Pancreas (tissue), 10 donors: ENCODE measurements at regions not wholly inside any gene's neighbourhood (a gene's known extent, or its start where the extent isn't known, plus 50 kb on each side); places are given as distances from the start of the nearest gene placed in this dataset.

Experiments
- ATAC-seq, 4 donors: fragments of 200-7000 bp; cut with Tn5 transposase; one replicate each; pipeline versions ENCODE4 v1.8.0 to v1.9.1; 2020; ENCODE audit warnings: mild to moderate bottlenecking in 4 of 4, moderate library complexity in 4 of 4
- DNase-seq, 6 donors: peaks; one replicate each; pipeline ENCODE4 v3.0.0-alpha.2; 2020
- FAIRE-seq: peaks from 2 replicates; lab custom pipeline; 2012; peaks lifted over from hg19 to GRCh38; lab: Jason Lieb, UNC
- H3K27ac ChIP-seq, 4 donors: fragments of 200-600 bp; sonication (generic); 1 replicate in 3 of 4; 2 replicates in 1 of 4; pipeline versions ENCODE4 v1.5.0 to v1.8.0; 2020
- H3K27me3 ChIP-seq, 4 donors: fragments of 200-600 bp; one replicate each; pipeline ENCODE4 v1.8.0; 2021
- H3K36me3 ChIP-seq, 3 donors: fragments of 200-600 bp; sonication (generic) in 1 of 3; one replicate each; pipeline versions ENCODE4 v1.5.0 to v1.8.0; 2020 to 2021
- H3K4me1 ChIP-seq, 3 donors: fragments of 200-600 bp; one replicate each; pipeline ENCODE4 v1.8.0; 2021
- H3K4me3 ChIP-seq, 4 donors: fragments of 200-600 bp; sonication (generic) in 2 of 4; one replicate each; pipeline versions ENCODE4 v1.5.0 to v1.8.0; 2020 to 2021
- H3K9me3 ChIP-seq, 4 donors: fragments of 200-600 bp; one replicate each; pipeline ENCODE4 v1.8.0; 2021
- CTCF ChIP-seq, 4 donors: fragments of 200-600 bp; sonication (generic) in 3 of 4; IDR thresholded peaks; one replicate each; pipeline versions ENCODE4 v1.5.0 to v1.8.0; 2021; ENCODE audit warnings: antibody characterized with exemption in 4 of 4
- WGBS, 2 donors: extraction: QIAGEN DNeasy Blood & Tissue Kit; methylation state at CpG; one replicate each; pipeline ENCODE4 v1.1.7; 2013; 5-methylcytosine and 5-hydroxymethylcytosine counted together
- intact Hi-C, 3 donors: fragments of 100-400 bp; cut with DNase I; formaldehyde crosslinking; loops; one replicate each; pipeline versions ENCODE4 v1.11.1 to v1.14.2; 2022
- donor health status: healthy with polysubstance abuse.
- donor health status: DM: no; HTN: no; CAD: no; lungs with moderate emphysema.
- donor health status: DM: no; HTN: no; CAD: no.
- donor health status: control.
- donor health status: control.
- donor health status: Bipolar disorder and iron deficiency.
- donor health status: DM: yes; HTN: yes; CAD: no.
- donor health status: DM: no; HTN: no; CAD: no.
- donor health status: DM: no; HTN: no; CAD: no.
- donor health status: DM: yes; HTN: yes; CAD: no.

DNA sequence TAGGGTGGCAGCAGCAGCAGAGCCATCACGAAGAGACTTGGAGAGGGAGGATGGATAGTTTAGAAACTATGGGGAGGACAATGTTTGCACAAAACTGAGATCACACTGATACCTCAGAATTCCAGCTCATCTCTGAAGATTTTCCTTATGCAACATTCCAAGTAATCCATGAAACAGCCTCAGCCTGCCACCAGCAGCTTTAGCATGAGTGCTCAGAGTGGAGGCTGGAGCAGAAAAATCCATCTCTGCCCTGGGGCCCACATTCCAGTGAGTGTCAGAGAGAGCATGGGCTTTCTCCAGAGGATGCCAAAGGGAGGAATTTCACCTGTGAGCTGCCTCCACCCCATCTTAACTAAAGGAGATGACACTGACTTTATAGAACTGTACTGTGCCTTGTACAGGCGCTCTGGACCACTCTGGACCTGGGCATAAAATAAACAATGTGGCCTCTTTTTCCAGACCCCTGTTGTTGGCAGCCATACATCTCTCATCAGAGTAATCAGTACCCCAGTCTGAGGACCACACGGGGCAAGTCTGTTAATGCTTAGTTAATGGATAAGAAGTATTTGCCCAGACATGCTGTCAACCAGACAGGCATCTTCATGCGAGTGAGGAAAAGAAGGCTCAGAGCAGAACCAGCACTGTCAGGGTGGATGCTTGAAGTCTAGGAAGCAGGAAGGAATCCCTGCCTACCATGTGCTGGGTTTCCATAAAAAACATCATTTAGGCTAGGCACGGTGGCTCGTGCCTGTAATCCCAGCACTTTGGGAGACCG lies 440.9 kb downstream of the ENC1 start:
- no peak for TF ChIP-seq CTCF (IDR thresholded peaks at IDR 0.05)
- H3K4me1 ChIP-seq: peaks cover 0 to 4% (median 0%) of the 10 kb centered on the region in 3 donors
- WGBS, 2 donors: 92 to 94% methylated on average over 7 of the region's 7 CpGs
- DNase-seq: no peak
- H3K4me3 ChIP-seq: no peak overlapping the region
- no peaks in the 10 kb centered on the region for H3K36me3 ChIP-seq
- no peak for FAIRE-seq
- H3K27me3 ChIP-seq: no peaks in the 10 kb centered on the region
- ATAC-seq: no peak
- H3K9me3 ChIP-seq: no peaks in the 10 kb centered on the region
- no peak overlapping the region for H3K27ac ChIP-seq
- intact Hi-C loops: no loop called here

GRCh38 chr5:74199005-74199404 lies 441.5 kb downstream of the ENC1 start:
- no peaks in the 10 kb centered on the region for H3K36me3 ChIP-seq
- peaks cover 0 to 4% (median 0%) of the 10 kb centered on the region in 3 donors for H3K4me1 ChIP-seq
- no peak for FAIRE-seq
- no peaks in the 10 kb centered on the region for H3K9me3 ChIP-seq
- intact Hi-C loops: no loop called here
- no peak for DNase-seq
- no peak for ATAC-seq
- no peaks in the 10 kb centered on the region for H3K27me3 ChIP-seq
- no peak overlapping the region for H3K27ac ChIP-seq
- no peak overlapping the region for H3K4me3 ChIP-seq
- no peak for TF ChIP-seq CTCF (IDR thresholded peaks at IDR 0.05)
- WGBS, 2 donors: 55 to 62% methylated on average over 2 of the region's 2 CpGs

- intact Hi-C loops: no loop called here
- no peaks in the 10 kb centered on the region for H3K27me3 ChIP-seq
- H3K27ac ChIP-seq: no peak overlapping the region
- H3K36me3 ChIP-seq: no peaks in the 10 kb centered on the region
- ATAC-seq: no peak
- DNase-seq: no peak
- WGBS, 2 donors: 92 to 100% methylated on average over 2 of the region's 2 CpGs
- H3K9me3 ChIP-seq: no peaks in the 10 kb centered on the region
- no peak overlapping the region for H3K4me3 ChIP-seq
- TF ChIP-seq CTCF (IDR thresholded peaks at IDR 0.05): no peak
- no peak for FAIRE-seq
- peaks cover 0 to 4% (median 0%) of the 10 kb centered on the region in 3 donors for H3K4me1 ChIP-seq
These were observed 442.4 kb downstream of the ENC1 start for GRCh38 chr5:74198156-74198555.

- intact Hi-C loops: no loop called here
- H3K36me3 ChIP-seq: no peaks in the 10 kb centered on the region
- WGBS, 2 donors: 79 to 89% methylated on average over 2 of the region's 2 CpGs
- H3K27ac ChIP-seq: no peak overlapping the region
- no peaks in the 10 kb centered on the region for H3K9me3 ChIP-seq
- no peak for FAIRE-seq
- H3K27me3 ChIP-seq: no peaks in the 10 kb centered on the region
- TF ChIP-seq CTCF (IDR thresholded peaks at IDR 0.05): no peak
- ATAC-seq: no peak
- no peak overlapping the region for H3K4me3 ChIP-seq
- no peak for DNase-seq
- H3K4me1 ChIP-seq: no peaks in the 10 kb centered on the region
These were observed 444.3 kb downstream of the ENC1 start for GRCh38 chr5:74196233-74196632.

GRCh38 chr5:74194196-74194595 lies 446.3 kb downstream of the ENC1 start:
- DNase-seq (no peak), ATAC-seq (no peak), FAIRE-seq (no peak)
- H3K36me3 ChIP-seq: no peaks in the 10 kb centered on the region
- WGBS, 2 donors: 70 to 91% methylated on average over 4 of the region's 4 CpGs
- H3K27me3 ChIP-seq: no peaks in the 10 kb centered on the region
- no peak overlapping the region for H3K27ac ChIP-seq
- intact Hi-C loops: no loop called here
- no peaks in the 10 kb centered on the region for H3K9me3 ChIP-seq
- H3K4me1 ChIP-seq: no peaks in the 10 kb centered on the region
- TF ChIP-seq CTCF (IDR thresholded peaks at IDR 0.05): no peak
- no peak overlapping the region for H3K4me3 ChIP-seq
